MM.1S (cell line): ENCODE measurements at regions not wholly inside any gene's neighbourhood (a gene's known extent, or its start where the extent isn't known, plus 50 kb on each side); places are given as distances from the start of the nearest gene placed in this dataset.

Source experiments
- EZH2phosphoT487 ChIP-seq: fragments of 300-600 bp; sonication (generic); IDR thresholded peaks from 2 replicates; pipeline ENCODE4 v1.6.1; 2018; ENCODE audit warnings: antibody characterized with exemption, low read length
- TF ChIP-seq, protein P1 (sequence below): fragments of 300-600 bp; sonication (generic); IDR thresholded peaks from 2 replicates; pipeline ENCODE4 v1.5.1; 2016; ENCODE audit warnings: antibody characterized with exemption, low read length, mixed read lengths

GRCh38 chr12:124144531-124145194 is 150.2 kb upstream of the RFLNA start:
- TF ChIP-seq, protein P1, sequence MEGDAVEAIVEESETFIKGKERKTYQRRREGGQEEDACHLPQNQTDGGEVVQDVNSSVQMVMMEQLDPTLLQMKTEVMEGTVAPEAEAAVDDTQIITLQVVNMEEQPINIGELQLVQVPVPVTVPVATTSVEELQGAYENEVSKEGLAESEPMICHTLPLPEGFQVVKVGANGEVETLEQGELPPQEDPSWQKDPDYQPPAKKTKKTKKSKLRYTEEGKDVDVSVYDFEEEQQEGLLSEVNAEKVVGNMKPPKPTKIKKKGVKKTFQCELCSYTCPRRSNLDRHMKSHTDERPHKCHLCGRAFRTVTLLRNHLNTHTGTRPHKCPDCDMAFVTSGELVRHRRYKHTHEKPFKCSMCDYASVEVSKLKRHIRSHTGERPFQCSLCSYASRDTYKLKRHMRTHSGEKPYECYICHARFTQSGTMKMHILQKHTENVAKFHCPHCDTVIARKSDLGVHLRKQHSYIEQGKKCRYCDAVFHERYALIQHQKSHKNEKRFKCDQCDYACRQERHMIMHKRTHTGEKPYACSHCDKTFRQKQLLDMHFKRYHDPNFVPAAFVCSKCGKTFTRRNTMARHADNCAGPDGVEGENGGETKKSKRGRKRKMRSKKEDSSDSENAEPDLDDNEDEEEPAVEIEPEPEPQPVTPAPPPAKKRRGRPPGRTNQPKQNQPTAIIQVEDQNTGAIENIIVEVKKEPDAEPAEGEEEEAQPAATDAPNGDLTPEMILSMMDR, result no peak
- no peak for TF ChIP-seq EZH2phosphoT487
